Panc1 (cell line): ENCODE measurements at regions not wholly inside any gene's neighbourhood (a gene's known extent, or its start where the extent isn't known, plus 50 kb on each side); places are given as distances from the start of the nearest gene placed in this dataset.
A peak's percentile ranks its signal among the peaks of the same experiment; 100 is the strongest.

Experiments
- ATAC-seq: fragments of 200-7000 bp; cut with Tn5 transposase; 2 replicates; pipeline ENCODE4 v1.9.1; 2020; ENCODE audit warnings: mild to moderate bottlenecking, moderate library complexity
- BruUV-seq: library from RNA; stranded (reverse); fragments of 400-500 nt; replicated peaks from 2 replicates; lab custom pipeline; 2021; lab: Mats Ljungman, UMichigan
- CTCF ChIA-PET: fragments of 300-600 bp; sonication (Branson Sonifier 250); formaldehyde crosslinking; loops from one replicate; lab custom pipeline; 2022; ENCODE audit warnings: antibody characterized with exemption; lab: Charles Lee
- POLR2A ChIA-PET: fragments of 300-600 bp; sonication (Branson Sonifier 250); formaldehyde crosslinking; loops from one replicate; lab custom pipeline; 2022; ENCODE audit warnings: antibody characterized with exemption; lab: Charles Lee
- DNase-seq: peaks from one replicate; pipeline ENCODE4 v3.0.0-alpha.2; 2010; ENCODE audit warnings: low read depth, low spot score
- H3K27ac ChIP-seq: 2 replicates; pipeline ENCODE4 v1.5.1; 2011; ENCODE audit warnings: mild to moderate bottlenecking, low read length, inconsistent platforms
- H3K27me3 ChIP-seq: fragments of 200-500 bp; sonication (Bioruptor generic); 2 replicates; pipeline ENCODE4 v1.6.0; 2014; ENCODE audit warnings: low read length, inconsistent platforms; ENCODE audit not compliant: control insufficient read depth, insufficient read depth
- H3K36me3 ChIP-seq: fragments of 200-500 bp; sonication (Bioruptor generic); 2 replicates; pipeline ENCODE4 v1.5.1; 2014; ENCODE audit warnings: inconsistent platforms, mild to moderate bottlenecking, low read length, moderate library complexity; ENCODE audit not compliant: control insufficient read depth, insufficient read depth
- H3K4me1 ChIP-seq: 2 replicates; pipeline ENCODE4 v1.5.1; 2011; ENCODE audit warnings: inconsistent platforms, mild to moderate bottlenecking, low read length, moderate library complexity; ENCODE audit not compliant: control insufficient read depth, insufficient read depth
- H3K4me3 ChIP-seq, 2 experiments: 2 replicates each; pipeline ENCODE4 v1.5.1; 2011 to 2012; ENCODE audit warnings: low read depth in 2 of 2, low read length in 2 of 2, mild to moderate bottlenecking in 2 of 2, inconsistent platforms in 1 of 2, moderate library complexity in 1 of 2
- H3K9me3 ChIP-seq: fragments of 200-500 bp; sonication (Bioruptor generic); 2 replicates; pipeline ENCODE4 v1.5.1; 2014; ENCODE audit warnings: low read depth, mild to moderate bottlenecking, inconsistent platforms, low read length, moderate library complexity; ENCODE audit not compliant: control insufficient read depth, insufficient read depth
- CTCF ChIP-seq: fragments of 450-650 bp; IDR thresholded peaks from 2 replicates; pipeline ENCODE4 v1.5.1; 2017; ENCODE audit warnings: mild to moderate bottlenecking
- POLR2AphosphoS5 ChIP-seq: IDR thresholded peaks from 2 replicates; pipeline ENCODE4 v1.6.1; 2012; ENCODE audit warnings: mild to moderate bottlenecking, low read depth, low read length, moderate library complexity
- REST ChIP-seq, 2 experiments: IDR thresholded peaks; 2 replicates each; pipeline ENCODE4 v1.6.1; 2011 to 2012; ENCODE audit warnings: low read depth in 2 of 2, control low read depth in 1 of 2, low read length in 1 of 2, mild to moderate bottlenecking in 1 of 2, moderate library complexity in 1 of 2; ENCODE audit not compliant: insufficient read depth in 1 of 2
- SIN3A ChIP-seq: IDR thresholded peaks from 2 replicates; pipeline ENCODE4 v1.6.1; 2012; ENCODE audit warnings: low read depth, mild to moderate bottlenecking, low read length, moderate library complexity, borderline replicate concordance; ENCODE audit not compliant: insufficient read depth
- TCF7L2 ChIP-seq: IDR thresholded peaks from 2 replicates; pipeline ENCODE4 v1.6.1; 2011; ENCODE audit warnings: mild to moderate bottlenecking, low read depth, low read length, inconsistent platforms
- in situ Hi-C: cut with HindIII; loops from 2 replicates; pipeline ENCODE4 v1.10.0; 2016; ENCODE audit warnings: low sequenced_read_pairs, low pct_unique_long_range_greater_than_20kb
- intact Hi-C: fragments of 100-400 bp; cut with micrococcal nuclease; formaldehyde crosslinking; loops from one replicate; pipeline ENCODE4 v1.10.0; 2022; ENCODE audit not compliant: unreplicated experiment

- TF ChIP-seq POLR2AphosphoS5: no peak
- TF ChIP-seq CTCF: no peak
- TF ChIP-seq REST (IDR thresholded peaks at IDR 0.05; ENCODE audit: insufficient read depth in 1 of 2, low read depth in 2 of 2, low read length in 1 of 2): no peak
- 0 out of 2 replicates have a peak, but pooled peaks have one; percentile 26 for TF ChIP-seq TCF7L2
- TF ChIP-seq SIN3A: no peak
- ChIA-PET POLR2A (no interaction called here), CTCF (no interaction called here)
- H3K36me3 ChIP-seq: no peaks in the 10 kb centered on the region
- no peak overlapping the region for H3K27ac ChIP-seq
- in situ Hi-C loops (no loop called here), intact Hi-C loops (no loop called here)
- no peak overlapping the region for H3K4me3 ChIP-seq
- no peaks in the 10 kb centered on the region; the same call in 1 of the 2 replicates for H3K27me3 ChIP-seq
- no TSS peak for BruUV-seq
- H3K4me1 ChIP-seq: no peaks in the 10 kb centered on the region
- H3K9me3 ChIP-seq: no peaks in the 10 kb centered on the region
- ATAC-seq (no peak), DNase-seq (no peak)
Measured at GRCh38 chr18:75654851-75655751, 227.6 kb upstream of the SMIM21 start.

GRCh38 chr18:75654386-75654785 lies 226.9 kb upstream of the SMIM21 start:
- intact Hi-C loops (no loop called here), in situ Hi-C loops (no loop called here)
- no peak for ATAC-seq
- DNase-seq: no peak
- H3K27me3 ChIP-seq: no peaks in the 10 kb centered on the region; the same call in 1 of the 2 replicates
- CTCF ChIA-PET: no interaction called here
- POLR2A ChIA-PET: no interaction called here
- TF ChIP-seq POLR2AphosphoS5 (no peak), CTCF (no peak), SIN3A (no peak), REST (IDR thresholded peaks at IDR 0.05; ENCODE audit: insufficient read depth in 1 of 2, low read depth in 2 of 2, low read length in 1 of 2) (no peak), TCF7L2 (no peak)
- H3K9me3 ChIP-seq: no peaks in the 10 kb centered on the region
- no peaks in the 10 kb centered on the region for H3K4me1 ChIP-seq
- no peaks in the 10 kb centered on the region for H3K36me3 ChIP-seq
- H3K27ac ChIP-seq: no peak overlapping the region
- no TSS peak for BruUV-seq
- H3K4me3 ChIP-seq: no peak overlapping the region
